ENCODE measurements at regions not wholly inside any gene's neighbourhood (a gene's known extent, or its start where the extent isn't known, plus 50 kb on each side); places are given as distances from the start of the nearest gene placed in this dataset.

- H3K4me3 ChIP-seq (ENCODE audit: low read length) = no peak overlapping the region
- no peaks in the 10 kb centered on the region for H3K27me3 ChIP-seq (ENCODE audit: control insufficient read depth, insufficient read depth, low read length, poor library complexity, severe bottlenecking)
- no peak for DNase-seq
- Mint-ChIP-seq H3K4me1 (no peaks in the 10 kb centered on the region), H3K27me3 (ENCODE audit: insufficient read depth) (no peaks in the 10 kb centered on the region), H3K36me3 (ENCODE audit: low read depth) (no peaks in the 10 kb centered on the region), H3K27ac (no peak overlapping the region), H3K4me3 (no peak overlapping the region), H3K9me3 (no peaks in the 10 kb centered on the region)
- H3K27ac ChIP-seq (ENCODE audit: low read depth, low read length) = no peak overlapping the region
- 84 to 100% methylated on average over 1 to 2 of the region's 2 CpGs for WGBS, 2 experiments (ENCODE audit: insufficient coverage in 1 of 2, insufficient read length in 1 of 2)
- H3K9me3 ChIP-seq (ENCODE audit: control insufficient read depth, low read length) = no peaks in the 10 kb centered on the region
- no peaks in the 10 kb centered on the region for H3K36me3 ChIP-seq (ENCODE audit: control insufficient read depth, insufficient read depth, low read length)
- TF ChIP-seq CTCF (conservative IDR thresholded peaks at IDR 0.05) = no peak
- no peak overlapping the region for H3K9ac ChIP-seq (ENCODE audit: extremely low read depth, low read length, poor library complexity, severe bottlenecking)
- H3K4me1 ChIP-seq (ENCODE audit: control insufficient read depth, insufficient read depth, low read length) = no peaks in the 10 kb centered on the region
Observed at GRCh38 chr3:168990134-168990533, 673.4 kb downstream of the MECOM start.

DNA sequence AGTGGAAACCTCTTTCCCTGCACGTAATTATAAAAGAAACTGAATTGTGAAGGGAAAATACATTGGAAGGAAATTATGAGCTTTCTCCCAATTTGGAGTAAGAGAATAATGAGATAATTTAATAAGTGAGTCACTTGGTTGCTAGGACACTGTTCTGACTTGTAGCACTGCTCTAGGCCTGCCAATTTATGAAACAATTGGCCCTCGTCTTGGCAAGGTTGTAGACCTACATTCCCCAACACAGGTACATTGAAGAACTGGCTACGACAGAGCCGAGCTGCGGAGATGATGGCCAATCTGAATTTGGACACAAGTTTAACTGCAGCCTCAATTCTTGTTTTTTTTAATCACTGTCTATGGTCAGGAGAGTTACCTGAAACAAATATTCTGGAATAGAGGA, 674.1 kb downstream of the MECOM start:
- Histone ChIP-seq H3K27ac (ENCODE audit: low read depth, low read length) (no peak overlapping the region), H3K9ac (ENCODE audit: extremely low read depth, low read length, poor library complexity, severe bottlenecking) (no peak overlapping the region), H3K4me1 (ENCODE audit: control insufficient read depth, insufficient read depth, low read length) (no peaks in the 10 kb centered on the region), H3K4me3 (ENCODE audit: low read length) (no peak overlapping the region), H3K27me3 (ENCODE audit: control insufficient read depth, insufficient read depth, low read length, poor library complexity, severe bottlenecking) (no peaks in the 10 kb centered on the region), H3K9me3 (ENCODE audit: control insufficient read depth, low read length) (no peaks in the 10 kb centered on the region), H3K36me3 (ENCODE audit: control insufficient read depth, insufficient read depth, low read length) (no peaks in the 10 kb centered on the region)
- H3K9me3 Mint-ChIP-seq = no peaks in the 10 kb centered on the region
- WGBS, 2 experiments (ENCODE audit: insufficient coverage in 1 of 2, insufficient read length in 1 of 2) = 84 to 86% methylated on average over 2 to 5 of the region's 5 CpGs
- DNase-seq = no peak
- no peaks in the 10 kb centered on the region for H3K4me1 Mint-ChIP-seq
- TF ChIP-seq CTCF (conservative IDR thresholded peaks at IDR 0.05) = no peak
- H3K4me3 Mint-ChIP-seq = no peak overlapping the region
- H3K27ac Mint-ChIP-seq = no peak overlapping the region
- no peaks in the 10 kb centered on the region for H3K27me3 Mint-ChIP-seq (ENCODE audit: insufficient read depth)
- H3K36me3 Mint-ChIP-seq (ENCODE audit: low read depth) = no peaks in the 10 kb centered on the region

GRCh38 chr3:168988853-168989252, 674.7 kb downstream of the MECOM start:
- 78% methylated on average over 1 of the region's 1 CpG; no CpG with 5 or more reads in 1 of the 2 experiments for WGBS, 2 experiments (ENCODE audit: insufficient coverage in 1 of 2, insufficient read length in 1 of 2)
- Mint-ChIP-seq H3K4me3 (no peak overlapping the region), H3K27me3 (ENCODE audit: insufficient read depth) (no peaks in the 10 kb centered on the region), H3K9me3 (no peaks in the 10 kb centered on the region), H3K4me1 (no peaks in the 10 kb centered on the region), H3K27ac (no peak overlapping the region), H3K36me3 (ENCODE audit: low read depth) (no peaks in the 10 kb centered on the region)
- no peaks in the 10 kb centered on the region for H3K27me3 ChIP-seq (ENCODE audit: control insufficient read depth, insufficient read depth, low read length, poor library complexity, severe bottlenecking)
- no peak overlapping the region for H3K27ac ChIP-seq (ENCODE audit: low read depth, low read length)
- no peaks in the 10 kb centered on the region for H3K9me3 ChIP-seq (ENCODE audit: control insufficient read depth, low read length)
- no peak for TF ChIP-seq CTCF (conservative IDR thresholded peaks at IDR 0.05)
- no peaks in the 10 kb centered on the region for H3K4me1 ChIP-seq (ENCODE audit: control insufficient read depth, insufficient read depth, low read length)
- H3K36me3 ChIP-seq (ENCODE audit: control insufficient read depth, insufficient read depth, low read length) = no peaks in the 10 kb centered on the region
- no peak overlapping the region for H3K4me3 ChIP-seq (ENCODE audit: low read length)
- no peak for DNase-seq
- H3K9ac ChIP-seq (ENCODE audit: extremely low read depth, low read length, poor library complexity, severe bottlenecking) = no peak overlapping the region

Data from endodermal cell (in vitro differentiated cells).